ENCODE measurements at regions not wholly inside any gene's neighbourhood (a gene's known extent, or its start where the extent isn't known, plus 50 kb on each side); places are given as distances from the start of the nearest gene placed in this dataset.
A peak's percentile ranks its signal among the peaks of the same experiment; 100 is the strongest.
"Not testable (repeated sequence)": the region's sequence is repeated elsewhere in the genome, so short reads cannot be mapped to it uniquely, and the experiment has no call there.

- H3K27ac ChIP-seq: no peak overlapping the region
- no peaks in the 10 kb centered on the region for H3K9me3 ChIP-seq
- intact Hi-C loops (cut with DNase I): no loop called here
- DNase-seq (no peak), ATAC-seq (no peak)
- H3K4me3 ChIP-seq: no peak overlapping the region
- whole genome bisulfite sequencing, 2 donors: 46 to 71% methylated on average over 15 of the region's 15 CpGs
- no peak for TF ChIP-seq CTCF (IDR thresholded peaks at IDR 0.05)
- H3K27me3 ChIP-seq: peaks cover 0 to 18% (median 0%) of the 10 kb centered on the region in 7 donors
- H3K4me1 ChIP-seq: peaks cover 0 to 20% (median 3%) of the 10 kb centered on the region in 9 donors
- H3K36me3 ChIP-seq: no peaks in the 10 kb centered on the region
These were observed 971.3 kb upstream of the DEFB115 start for GRCh38 chr20:30286157-30286556.

GRCh38 chr20:30287459-30287858 lies 970.0 kb upstream of the DEFB115 start:
- intact Hi-C loops (cut with DNase I); H3K9me3 ChIP-seq; H3K27ac ChIP-seq; DNase-seq; H3K4me3 ChIP-seq; H3K36me3 ChIP-seq; ATAC-seq: not testable (repeated sequence)
- Histone ChIP-seq H3K4me1 (peaks cover 0 to 20% (median 3%) of the 10 kb centered on the region in 9 donors), H3K27me3 (peaks cover 0 to 18% (median 0%) of the 10 kb centered on the region in 7 donors)
- 74 to 87% methylated on average over 22 of the region's 22 CpGs for WGBS, 2 donors

GRCh38 chr20:30288346-30288745 lies 969.1 kb upstream of the DEFB115 start:
- H3K4me3 ChIP-seq: no peak overlapping the region
- no peak for ATAC-seq
- peaks cover 0 to 17% (median 0%) of the 10 kb centered on the region in 7 donors for H3K27me3 ChIP-seq
- H3K36me3 ChIP-seq: no peaks in the 10 kb centered on the region
- 49 to 67% methylated on average over 10 of the region's 10 CpGs for WGBS, 2 donors
- DNase-seq: no peak
- peaks cover 0 to 18% (median 3%) of the 10 kb centered on the region in 9 donors for H3K4me1 ChIP-seq
- H3K9me3 ChIP-seq: no peaks in the 10 kb centered on the region
- intact Hi-C loops (cut with DNase I): no loop called here
- peak overlapping the region in 1 of 10 donors; percentile 42 for H3K27ac ChIP-seq
- no peak for TF ChIP-seq CTCF (IDR thresholded peaks at IDR 0.05)

GRCh38 chr20:30289049-30289448 lies 968.4 kb upstream of the DEFB115 start:
- Histone ChIP-seq H3K4me3 (peak overlapping the region in 6 of 10 donors; percentile 26 to 53 (median 42)), H3K27ac (peak overlapping the region in 4 of 10 donors; percentile 21 to 69 (median 52)), H3K4me1 (peaks cover 0 to 15% (median 0%) of the 10 kb centered on the region in 9 donors)
- H3K36me3 ChIP-seq; ATAC-seq; DNase-seq; intact Hi-C loops (cut with DNase I); H3K27me3 ChIP-seq; H3K9me3 ChIP-seq: not testable (repeated sequence)
- WGBS, 2 donors: 36% methylated on average over 9 to 11 of the region's 11 CpGs

GRCh38 chr20:30289711-30290141 lies 967.7 kb upstream of the DEFB115 start:
- intact Hi-C loops (cut with DNase I); ATAC-seq; H3K36me3 ChIP-seq; H3K9me3 ChIP-seq; H3K27me3 ChIP-seq; H3K4me1 ChIP-seq: not testable (repeated sequence)
- DNase-seq: peak in 1 of 2 donors; percentile 24
- WGBS, 2 donors: 10 to 25% methylated on average over 27 of the region's 27 CpGs
- peak overlapping the region in 8 of 10 donors; percentile 21 to 53 (median 38) for H3K4me3 ChIP-seq
- H3K27ac ChIP-seq: peak overlapping the region in 8 of 10 donors; percentile 13 to 69 (median 48)

GRCh38 chr20:30290361-30291063 lies 967.0 kb upstream of the DEFB115 start:
- H3K27me3 ChIP-seq; H3K36me3 ChIP-seq; H3K4me1 ChIP-seq; intact Hi-C loops (cut with DNase I); H3K9me3 ChIP-seq: not testable (repeated sequence)
- peak in 4 of 8 donors; percentile 56 to 90 (median 66) for ATAC-seq
- peak; percentile 46 to 57 for DNase-seq
- peak overlapping the region in 7 of 10 donors; percentile 13 to 69 (median 48) for H3K27ac ChIP-seq
- 7 to 20% methylated on average over 21 to 27 of the region's 27 CpGs for WGBS, 2 donors
- H3K4me3 ChIP-seq: peak overlapping the region in 8 of 10 donors; percentile 21 to 53 (median 38)

- H3K36me3 ChIP-seq; intact Hi-C loops (cut with DNase I); H3K4me3 ChIP-seq; DNase-seq; H3K4me1 ChIP-seq; H3K9me3 ChIP-seq; H3K27ac ChIP-seq; ATAC-seq; H3K27me3 ChIP-seq: not testable (repeated sequence)
- WGBS, 2 donors: 0 to 45% methylated on average over 2 to 3 of the region's 4 CpGs
These were observed 966.4 kb upstream of the DEFB115 start for GRCh38 chr20:30291064-30291379.

- H3K4me3 ChIP-seq; intact Hi-C loops (cut with DNase I): not testable (repeated sequence)
- WGBS, 2 donors: 94 to 96% methylated on average over 20 to 32 of the region's 32 CpGs
These were observed 965.8 kb upstream of the DEFB115 start for GRCh38 chr20:30291686-30292085.

GRCh38 chr20:30295396-30295795 lies 962.1 kb upstream of the DEFB115 start:
- H3K27ac ChIP-seq; H3K4me1 ChIP-seq; H3K36me3 ChIP-seq; DNase-seq; H3K4me3 ChIP-seq; H3K9me3 ChIP-seq; intact Hi-C loops (cut with DNase I); ATAC-seq: not testable (repeated sequence)
- 41% methylated on average over 1 of the region's 1 CpG for WGBS, 2 donors
- peaks cover 0 to 15% (median 5%) of the 10 kb centered on the region in 7 donors for H3K27me3 ChIP-seq

More at GRCh38 chr20:30291686-30292085, 965.8 kb upstream of the DEFB115 start:
- not testable (repeated sequence) for DNase-seq, H3K9me3 ChIP-seq, ATAC-seq, H3K27me3 ChIP-seq, H3K27ac ChIP-seq, H3K36me3 ChIP-seq, H3K4me1 ChIP-seq

All from heart right ventricle (tissue), 16 donors.